Fibroblast of villous mesenchyme (primary cell): ENCODE measurements at regions not wholly inside any gene's neighbourhood (a gene's known extent, or its start where the extent isn't known, plus 50 kb on each side); places are given as distances from the start of the nearest gene placed in this dataset.

Experiments
- DNase-seq: peaks from one replicate; pipeline ENCODE4 v3.0.0-alpha.2; 2010; ENCODE audit warnings: low read depth
- H3K4me3 ChIP-seq: 2 replicates; pipeline ENCODE4 v1.5.1; 2011; ENCODE audit warnings: low read depth, mild to moderate bottlenecking, low read length
- TF ChIP-seq, protein P1 (sequence below): IDR thresholded peaks from 2 replicates; pipeline ENCODE4 v1.5.1; 2012; ENCODE audit warnings: low read depth, mild to moderate bottlenecking, low read length; ENCODE audit not compliant: insufficient read depth

DNA sequence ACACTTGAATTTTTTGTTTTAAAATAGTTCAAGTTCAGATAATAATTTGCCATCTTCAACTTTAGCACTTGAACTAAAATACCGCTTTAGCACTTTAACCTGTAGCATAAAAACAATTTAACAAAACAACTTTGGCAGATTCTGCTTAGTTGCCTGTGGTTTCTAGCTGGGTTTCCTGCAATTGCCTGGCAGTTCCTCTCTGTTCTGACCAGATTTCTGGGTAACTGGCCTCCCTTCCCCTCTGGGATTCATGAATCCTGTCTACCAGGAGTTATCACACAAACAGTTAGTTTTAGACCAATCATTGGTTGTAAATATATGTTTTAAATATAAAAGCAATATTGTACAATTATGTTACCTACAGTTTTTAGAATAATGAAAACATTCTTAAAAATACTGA, 89.8 kb upstream of the HDAC9 start:
- DNase-seq: no peak
- TF ChIP-seq, protein P1, sequence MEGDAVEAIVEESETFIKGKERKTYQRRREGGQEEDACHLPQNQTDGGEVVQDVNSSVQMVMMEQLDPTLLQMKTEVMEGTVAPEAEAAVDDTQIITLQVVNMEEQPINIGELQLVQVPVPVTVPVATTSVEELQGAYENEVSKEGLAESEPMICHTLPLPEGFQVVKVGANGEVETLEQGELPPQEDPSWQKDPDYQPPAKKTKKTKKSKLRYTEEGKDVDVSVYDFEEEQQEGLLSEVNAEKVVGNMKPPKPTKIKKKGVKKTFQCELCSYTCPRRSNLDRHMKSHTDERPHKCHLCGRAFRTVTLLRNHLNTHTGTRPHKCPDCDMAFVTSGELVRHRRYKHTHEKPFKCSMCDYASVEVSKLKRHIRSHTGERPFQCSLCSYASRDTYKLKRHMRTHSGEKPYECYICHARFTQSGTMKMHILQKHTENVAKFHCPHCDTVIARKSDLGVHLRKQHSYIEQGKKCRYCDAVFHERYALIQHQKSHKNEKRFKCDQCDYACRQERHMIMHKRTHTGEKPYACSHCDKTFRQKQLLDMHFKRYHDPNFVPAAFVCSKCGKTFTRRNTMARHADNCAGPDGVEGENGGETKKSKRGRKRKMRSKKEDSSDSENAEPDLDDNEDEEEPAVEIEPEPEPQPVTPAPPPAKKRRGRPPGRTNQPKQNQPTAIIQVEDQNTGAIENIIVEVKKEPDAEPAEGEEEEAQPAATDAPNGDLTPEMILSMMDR: no peak
- no peak overlapping the region for H3K4me3 ChIP-seq

DNA sequence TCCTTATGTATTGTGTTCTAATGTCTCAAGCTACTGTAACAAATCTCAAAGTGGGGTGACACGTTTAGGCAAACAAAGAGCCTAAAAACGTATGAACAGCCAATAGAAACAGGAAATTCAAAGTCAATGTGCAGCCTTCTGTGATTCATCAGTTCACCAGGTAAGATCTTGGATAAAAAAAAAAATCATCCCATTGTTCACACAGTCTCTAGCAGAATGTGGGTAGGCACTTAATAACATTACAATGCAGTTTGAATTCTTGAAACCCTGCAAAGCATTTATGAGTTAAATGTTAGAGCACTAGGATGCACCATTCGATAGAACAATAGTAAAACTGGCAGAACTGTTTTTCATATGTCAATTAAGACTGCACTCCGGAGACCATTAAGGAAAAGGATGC, 88.2 kb upstream of the HDAC9 start:
- DNase-seq: no peak
- TF ChIP-seq, protein P1: no peak
- H3K4me3 ChIP-seq: no peak overlapping the region

DNA sequence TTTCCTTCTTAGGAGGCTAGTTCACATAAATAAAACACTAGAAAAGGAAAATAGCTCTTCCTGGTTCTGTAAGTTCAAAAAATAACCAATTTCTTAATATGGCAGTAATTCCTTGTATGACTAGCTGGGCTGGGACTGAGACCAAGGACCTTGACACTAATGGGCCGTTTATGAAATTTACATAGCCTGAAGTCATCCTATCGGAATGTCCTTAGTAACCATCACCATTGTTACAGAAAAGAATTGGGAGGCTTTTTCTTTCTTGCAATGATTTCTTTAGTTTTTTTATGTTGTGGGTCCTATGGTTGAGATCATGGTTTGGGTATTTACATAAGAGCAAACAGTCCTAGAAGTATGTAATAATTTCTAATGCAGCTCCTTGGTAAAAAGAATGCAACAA, 87.1 kb upstream of the HDAC9 start:
- TF ChIP-seq, protein P1: no peak
- H3K4me3 ChIP-seq: no peak overlapping the region
- DNase-seq: no peak

DNA sequence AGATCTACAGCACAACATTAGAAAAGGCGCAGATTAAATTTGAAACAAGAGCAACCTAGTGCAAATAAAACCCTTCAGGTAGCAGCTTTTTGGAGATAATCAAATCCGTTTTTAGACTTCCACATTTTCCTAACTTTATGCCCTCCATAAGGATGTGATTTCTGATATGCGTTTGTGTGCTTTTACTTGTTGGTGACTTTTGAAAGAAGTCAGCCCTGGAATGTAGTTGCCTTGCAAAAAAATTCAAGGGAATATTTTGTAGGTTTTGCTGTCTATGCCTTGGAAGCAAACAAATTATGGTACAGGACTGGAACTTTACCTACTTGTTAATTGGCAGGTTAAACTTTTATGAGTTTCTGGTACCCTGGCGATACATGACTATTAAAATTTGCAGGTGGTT, 86.7 kb upstream of the HDAC9 start:
- no peak overlapping the region for H3K4me3 ChIP-seq
- TF ChIP-seq, protein P1: no peak
- no peak for DNase-seq

DNA sequence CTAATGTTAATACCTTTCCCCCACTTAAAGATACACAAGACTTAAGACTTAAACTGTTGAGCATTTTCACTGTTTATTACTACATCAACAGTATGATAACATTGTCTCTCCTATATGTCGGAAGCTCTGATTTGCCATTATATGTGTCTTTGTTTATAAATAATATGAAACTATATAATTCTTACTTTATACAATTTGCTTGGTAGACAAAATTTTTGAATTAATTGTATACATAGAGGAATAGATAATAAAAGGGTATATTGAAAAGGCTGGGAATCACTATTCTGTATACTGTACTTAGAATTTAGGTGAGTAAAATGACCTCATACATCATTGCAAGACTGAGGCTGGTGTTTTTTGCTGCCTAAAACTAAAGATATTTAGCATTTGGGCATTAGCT, 82.1 kb upstream of the HDAC9 start:
- TF ChIP-seq, protein P1: no peak
- DNase-seq: no peak
- no peak overlapping the region for H3K4me3 ChIP-seq

DNA sequence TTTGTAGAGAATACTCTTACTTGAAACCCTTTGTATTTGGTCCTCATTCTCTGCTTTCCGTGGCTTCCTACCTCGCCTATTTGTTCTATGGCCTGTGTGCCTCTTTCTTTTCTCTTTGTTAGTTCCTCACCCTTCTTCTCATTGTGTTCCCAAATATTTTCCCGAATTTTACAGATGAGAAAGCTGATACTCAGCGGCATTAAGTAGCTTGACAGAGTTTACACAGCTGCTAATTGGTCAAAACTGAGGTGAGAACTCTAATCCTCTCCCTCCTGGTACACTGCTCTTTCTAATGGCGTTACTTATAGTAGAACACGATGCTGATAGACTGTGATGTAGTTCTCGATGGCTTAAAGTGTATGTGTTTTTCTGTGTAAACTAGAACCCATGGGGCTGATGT, 80.7 kb upstream of the HDAC9 start:
- H3K4me3 ChIP-seq: no peak overlapping the region

DNA sequence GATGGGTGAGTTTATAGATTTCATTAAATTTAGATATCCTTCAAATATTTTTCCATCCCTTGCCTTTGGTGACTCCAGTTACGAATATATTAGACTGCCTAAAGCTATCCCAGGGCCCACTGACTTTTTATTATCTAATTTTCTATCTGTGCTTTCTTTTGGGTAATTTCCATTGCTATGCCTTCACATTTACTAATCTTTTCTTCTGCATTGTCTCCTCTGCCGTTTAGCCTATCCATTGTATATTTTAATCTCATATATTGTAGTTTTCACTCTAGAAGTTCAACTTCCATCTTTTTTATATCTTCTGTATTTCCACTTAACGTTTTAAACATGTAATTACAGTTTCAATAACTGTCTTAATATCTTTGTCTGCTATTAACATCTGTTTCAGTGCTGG, 78.6 kb upstream of the HDAC9 start:
- no peak overlapping the region for H3K4me3 ChIP-seq
- TF ChIP-seq, protein P1: no peak
- no peak for DNase-seq

More for the DNA sequence above, 80.7 kb upstream of the HDAC9 start:
- TF ChIP-seq, protein P1: no peak
- DNase-seq: no peak
